ENCODE measurements at regions not wholly inside any gene's neighbourhood (a gene's known extent, or its start where the extent isn't known, plus 50 kb on each side); places are given as distances from the start of the nearest gene placed in this dataset.

DNA sequence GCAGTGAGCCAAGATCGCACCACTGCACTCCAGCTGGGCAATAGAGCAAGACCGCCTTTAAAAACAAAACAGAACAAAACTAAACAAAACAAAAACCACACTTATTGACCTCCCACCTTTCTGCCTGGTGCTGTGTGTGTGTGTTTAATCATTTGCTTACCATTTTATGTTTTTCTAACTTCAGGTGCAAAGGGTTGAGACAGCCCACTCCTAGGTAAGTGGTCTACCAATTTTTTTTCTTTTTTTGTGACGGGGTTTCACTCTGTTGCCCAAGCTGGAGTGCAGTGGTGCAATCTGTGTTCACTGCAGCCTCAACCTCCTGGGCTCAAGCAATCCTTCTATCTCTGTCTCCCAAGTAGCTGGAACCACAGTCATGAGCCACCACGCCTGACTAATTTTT is 65.8 kb downstream of the SALL1 start:
- no peak for DNase-seq (ENCODE audit: low read depth)

DNA sequence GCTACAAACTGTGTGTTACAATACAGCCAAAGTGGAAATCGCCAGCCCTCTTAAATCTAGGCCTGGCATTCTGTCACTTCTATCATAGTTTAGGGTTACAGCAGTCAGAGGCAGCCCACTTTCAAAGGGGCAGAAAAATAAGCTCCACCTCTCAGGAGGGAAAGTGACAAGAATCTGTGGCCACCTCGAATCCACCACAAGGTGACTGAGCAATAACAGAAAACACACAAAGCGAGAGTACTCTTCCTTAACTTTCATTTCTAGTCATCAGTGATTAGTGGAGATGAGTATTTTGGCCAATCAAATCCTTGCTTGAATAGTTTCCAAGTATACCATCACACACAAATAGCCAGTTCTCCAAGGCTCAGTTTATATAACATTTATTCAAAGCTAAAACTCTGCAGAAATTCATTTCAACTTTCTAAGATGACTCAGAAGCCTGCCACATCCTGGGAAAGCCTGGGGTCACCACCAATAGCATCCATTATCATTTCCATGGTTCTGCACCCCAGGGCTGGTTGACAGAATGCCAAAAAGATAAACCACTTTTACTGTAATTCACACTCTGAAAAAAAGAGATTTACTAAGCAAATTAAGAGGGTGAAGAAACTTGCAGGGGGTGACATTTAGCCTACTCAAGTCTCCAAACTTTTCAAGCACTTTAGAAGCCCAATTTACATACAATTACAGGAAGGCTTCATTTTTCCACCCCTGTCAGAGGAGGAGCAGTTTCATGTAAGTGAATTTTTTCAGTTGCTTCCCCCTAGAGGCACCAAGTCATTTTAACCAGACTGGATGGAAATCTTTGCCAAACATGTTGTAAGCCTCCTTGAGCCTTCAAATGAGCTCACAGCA is 66.8 kb downstream of the SALL1 start:
- DNase-seq (ENCODE audit: low read depth) = no peak

DNA sequence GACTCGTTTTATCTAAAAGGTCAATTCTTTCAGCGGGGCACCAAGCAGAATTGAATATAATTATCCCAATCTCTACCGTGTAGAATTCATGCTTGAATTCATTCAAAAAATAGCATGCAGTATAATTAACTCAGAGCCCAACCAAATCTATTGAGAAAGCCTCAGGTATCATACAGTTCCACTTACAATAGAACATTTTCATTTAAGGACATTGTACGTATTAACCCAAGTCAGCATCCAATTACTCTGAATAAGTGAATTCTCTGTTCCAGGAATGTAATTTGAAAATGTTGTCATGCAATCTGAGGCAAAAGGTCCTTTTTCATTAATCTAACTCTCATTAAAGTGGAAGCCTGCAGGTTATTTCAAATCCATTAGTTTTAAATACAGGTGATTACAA is 78.5 kb downstream of the SALL1 start:
- DNase-seq (ENCODE audit: low read depth) = no peak

DNA sequence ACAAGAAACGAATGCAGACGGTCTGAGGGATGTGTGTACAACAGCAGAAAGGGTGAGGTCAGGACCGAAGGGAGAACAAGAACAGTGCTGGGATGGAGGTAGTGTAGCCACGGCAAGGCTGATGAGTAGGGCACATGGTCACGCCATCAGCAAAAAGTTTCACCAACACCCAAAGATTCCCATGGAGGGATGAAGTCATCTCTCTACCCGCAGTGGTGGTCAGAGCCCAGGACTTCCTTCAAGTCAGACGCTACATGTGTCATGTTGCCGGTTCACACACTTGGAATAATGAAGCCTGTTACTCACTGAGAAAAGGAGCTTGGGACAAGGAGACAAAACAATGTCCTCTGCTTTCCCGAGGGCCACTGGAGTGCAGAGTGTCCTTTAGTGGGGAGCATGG is 79.7 kb downstream of the SALL1 start:
- DNase-seq (ENCODE audit: low read depth) = no peak

DNA sequence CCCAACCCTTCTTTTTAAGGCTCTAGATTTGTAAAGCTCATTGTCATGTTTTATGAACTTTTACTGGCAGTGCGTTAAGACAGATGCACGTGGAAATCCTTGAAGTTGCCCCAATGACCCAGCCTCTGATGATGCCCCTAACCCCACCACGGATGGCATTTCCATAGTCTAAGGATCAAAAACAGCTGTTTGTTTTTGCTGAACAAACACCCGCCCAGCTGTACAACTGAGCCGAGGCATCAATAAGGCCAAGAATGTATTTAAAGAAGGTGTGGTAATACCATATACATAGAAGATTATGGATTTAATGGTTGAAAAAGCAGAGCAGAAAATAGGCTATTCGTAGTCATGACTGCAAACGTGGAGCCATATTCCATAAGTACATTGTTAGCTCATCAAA is 83.7 kb downstream of the SALL1 start:
- no peak for DNase-seq (ENCODE audit: low read depth)

DNA sequence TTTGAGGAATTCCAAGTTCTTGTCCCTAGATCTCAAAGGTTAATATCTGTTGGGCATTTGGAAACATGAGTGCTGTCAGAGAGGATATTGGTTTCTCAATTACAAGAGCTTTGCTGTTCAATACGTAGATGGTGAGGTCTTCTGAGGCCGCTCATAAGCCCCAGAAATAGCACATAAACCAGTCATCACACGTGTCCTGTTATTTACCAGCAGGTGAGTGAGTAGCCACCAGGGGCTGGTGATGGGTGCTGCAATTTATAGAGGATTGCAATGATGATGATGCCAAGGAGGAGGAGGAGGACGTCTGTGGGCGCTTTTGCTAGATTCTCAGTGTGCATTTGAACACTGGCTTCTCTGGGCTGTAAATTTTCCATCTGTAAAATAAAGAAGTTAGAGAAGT is 89.0 kb downstream of the SALL1 start:
- DNase-seq (ENCODE audit: low read depth) = no peak

DNA sequence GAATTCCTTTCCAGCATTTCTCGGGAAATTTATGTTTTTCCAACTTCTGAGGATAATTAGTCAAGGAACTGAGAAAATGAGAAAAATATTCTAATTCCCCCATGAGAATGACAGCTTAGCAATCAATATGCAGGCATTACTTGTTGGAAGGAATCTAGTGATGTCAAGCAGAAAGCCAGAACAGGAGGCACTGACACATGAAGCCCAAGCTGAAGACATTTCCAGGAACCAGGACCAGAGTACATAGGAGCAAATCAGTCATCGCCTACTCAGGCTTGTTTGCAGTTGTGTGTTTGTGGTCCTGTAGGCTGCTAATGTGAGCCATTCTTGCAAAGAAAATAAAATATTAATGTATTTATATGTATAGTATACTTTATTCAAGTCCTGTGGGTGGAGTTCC is 89.7 kb downstream of the SALL1 start:
- no peak for DNase-seq (ENCODE audit: low read depth)

DNA sequence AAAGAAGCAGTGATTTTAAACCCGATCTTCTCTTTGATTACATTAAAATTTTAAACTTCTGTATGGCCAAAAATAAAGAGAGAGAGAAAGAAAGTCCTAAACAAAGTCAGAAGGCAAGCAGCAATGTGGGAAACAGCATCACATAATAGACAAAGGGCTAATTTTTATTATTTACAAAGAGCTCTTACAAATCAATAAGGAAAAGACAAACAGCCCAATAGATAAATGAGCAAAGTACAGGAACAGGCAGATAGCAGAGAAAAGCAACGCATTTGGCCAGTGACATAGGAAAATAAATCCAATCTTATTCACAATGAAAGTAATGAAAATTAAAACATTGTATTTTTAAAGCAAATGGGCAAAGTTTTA is 93.1 kb downstream of the SALL1 start:
- no peak for DNase-seq (ENCODE audit: low read depth)

DNA sequence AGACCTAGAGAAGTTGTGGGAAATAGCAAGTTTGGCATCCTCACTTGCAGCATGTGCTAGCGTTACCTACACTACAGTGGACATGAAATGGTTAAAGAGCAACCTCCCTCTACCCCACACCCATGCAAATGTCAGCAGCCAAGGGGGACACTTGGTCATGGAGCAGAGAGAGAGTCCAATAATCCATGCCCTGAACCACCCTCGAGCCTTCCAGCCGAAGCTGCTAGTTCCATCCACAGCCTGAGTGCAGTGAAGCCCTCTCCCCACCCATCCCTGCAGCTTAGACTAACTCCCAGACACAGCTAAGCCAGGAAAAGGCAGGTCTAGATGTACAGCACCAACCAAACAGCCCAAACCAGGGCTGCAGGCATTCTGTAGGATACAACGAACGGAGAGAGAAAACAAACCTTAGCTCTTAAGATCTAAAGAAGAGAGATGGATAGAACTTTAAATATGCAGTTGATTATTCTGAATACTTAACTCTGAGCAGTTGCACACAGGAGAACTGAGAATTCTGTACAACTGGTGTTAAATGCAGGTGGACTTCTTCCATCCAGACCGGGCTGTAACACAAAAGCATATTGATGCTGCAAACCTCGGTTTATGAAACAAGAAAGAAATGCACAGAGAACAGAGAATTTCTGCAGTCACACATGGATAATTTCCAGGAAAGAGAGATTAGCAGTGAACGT is 93.8 kb downstream of the SALL1 start:
- no peak for DNase-seq (ENCODE audit: low read depth)

DNA sequence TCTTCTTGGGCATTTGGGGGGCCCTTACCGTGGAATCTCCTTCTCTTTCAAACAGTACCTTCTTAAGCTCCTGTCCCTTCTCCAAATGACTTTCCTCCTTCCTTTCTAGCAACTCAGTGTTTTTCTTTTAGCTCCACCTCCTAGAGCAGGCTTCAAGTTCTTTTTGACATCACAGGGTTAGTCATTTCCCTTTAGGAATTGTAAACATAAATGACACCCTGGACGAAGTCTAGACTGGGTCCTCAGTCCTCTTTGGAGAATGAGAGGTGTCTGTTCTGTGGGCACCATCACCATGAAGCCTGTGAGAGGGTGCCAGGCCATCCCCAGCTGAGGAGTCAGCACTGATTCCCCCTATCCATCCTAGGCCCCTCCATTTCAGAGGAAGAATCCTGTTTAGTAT is 94.7 kb downstream of the SALL1 start:
- DNase-seq (ENCODE audit: low read depth) = no peak

DNA sequence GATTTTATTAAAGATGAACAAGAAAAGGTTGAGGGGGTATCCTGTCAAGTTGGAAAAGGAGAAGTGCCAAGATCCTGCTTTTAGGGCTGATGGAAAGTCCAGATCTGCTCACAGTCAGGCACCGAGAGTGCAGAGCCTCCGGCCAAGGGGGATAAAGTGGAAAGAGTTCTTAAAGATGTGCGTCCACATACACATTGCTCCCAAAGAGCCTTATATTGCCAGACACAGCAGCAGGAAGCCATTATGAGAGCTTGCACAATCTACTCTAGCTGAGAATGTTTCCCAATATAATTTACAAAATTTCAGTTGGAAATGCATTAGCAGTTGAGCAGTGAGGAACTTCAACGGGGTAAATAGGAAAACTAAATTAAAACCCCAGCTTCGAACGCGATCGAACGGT is 95.6 kb downstream of the SALL1 start:
- no peak for DNase-seq (ENCODE audit: low read depth)

DNA sequence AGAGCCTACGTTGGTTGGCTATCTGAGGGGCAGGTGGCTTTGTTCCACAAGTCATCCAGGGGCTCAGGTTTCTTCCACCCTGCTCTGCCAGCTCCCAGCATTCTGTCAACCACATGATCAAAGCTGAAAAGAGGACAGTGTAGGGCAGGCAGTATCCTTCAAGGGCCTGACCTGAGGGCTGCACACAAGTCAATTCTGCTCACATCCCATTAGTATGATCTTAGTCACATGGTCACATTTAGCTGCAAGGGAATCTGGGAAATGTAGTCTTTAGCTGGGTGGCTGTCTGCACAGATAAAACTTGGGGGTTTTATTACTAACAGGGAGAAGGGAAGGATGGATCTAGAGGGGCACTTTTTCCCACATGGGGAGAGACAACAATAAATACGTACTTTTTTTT is 97.3 kb downstream of the SALL1 start:
- DNase-seq (ENCODE audit: low read depth) = no peak

DNA sequence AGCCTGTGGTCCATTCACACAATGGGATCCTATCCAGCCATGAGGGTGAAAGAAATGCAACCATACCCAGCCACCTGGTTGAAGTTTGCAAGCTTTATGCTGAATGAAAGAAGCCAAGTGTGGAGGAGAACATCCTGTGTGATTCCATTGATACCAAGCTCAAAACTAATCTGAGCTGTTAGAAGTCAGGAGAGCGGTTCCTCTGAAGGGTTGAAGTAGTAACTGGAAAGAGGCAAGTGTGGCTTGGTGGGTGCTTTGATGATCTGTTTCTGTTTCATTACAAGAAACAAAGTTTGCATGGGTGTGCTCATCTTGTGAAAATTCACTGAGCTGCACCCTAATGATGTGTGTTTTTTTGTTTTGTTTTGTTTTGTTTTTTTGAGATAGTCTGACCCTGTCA is 99.4 kb downstream of the SALL1 start:
- no peak for DNase-seq (ENCODE audit: low read depth)

DNA sequence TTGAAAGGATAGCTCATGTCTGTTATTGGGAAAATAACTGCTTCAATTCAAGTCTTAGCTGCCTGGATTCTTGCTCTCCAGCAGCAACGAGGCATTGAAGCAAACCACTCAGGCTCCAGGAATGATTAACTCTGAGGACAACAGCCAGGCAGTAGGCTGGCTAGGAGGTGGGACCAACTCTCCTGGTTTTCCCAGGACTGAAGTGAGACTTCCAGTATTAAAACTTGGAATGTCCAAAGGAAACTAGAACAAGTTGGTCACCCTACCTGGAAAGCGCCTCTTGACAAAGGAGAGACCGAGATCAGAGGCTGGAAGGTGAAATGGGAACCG is 100.7 kb downstream of the SALL1 start:
- no peak for DNase-seq (ENCODE audit: low read depth)

DNA sequence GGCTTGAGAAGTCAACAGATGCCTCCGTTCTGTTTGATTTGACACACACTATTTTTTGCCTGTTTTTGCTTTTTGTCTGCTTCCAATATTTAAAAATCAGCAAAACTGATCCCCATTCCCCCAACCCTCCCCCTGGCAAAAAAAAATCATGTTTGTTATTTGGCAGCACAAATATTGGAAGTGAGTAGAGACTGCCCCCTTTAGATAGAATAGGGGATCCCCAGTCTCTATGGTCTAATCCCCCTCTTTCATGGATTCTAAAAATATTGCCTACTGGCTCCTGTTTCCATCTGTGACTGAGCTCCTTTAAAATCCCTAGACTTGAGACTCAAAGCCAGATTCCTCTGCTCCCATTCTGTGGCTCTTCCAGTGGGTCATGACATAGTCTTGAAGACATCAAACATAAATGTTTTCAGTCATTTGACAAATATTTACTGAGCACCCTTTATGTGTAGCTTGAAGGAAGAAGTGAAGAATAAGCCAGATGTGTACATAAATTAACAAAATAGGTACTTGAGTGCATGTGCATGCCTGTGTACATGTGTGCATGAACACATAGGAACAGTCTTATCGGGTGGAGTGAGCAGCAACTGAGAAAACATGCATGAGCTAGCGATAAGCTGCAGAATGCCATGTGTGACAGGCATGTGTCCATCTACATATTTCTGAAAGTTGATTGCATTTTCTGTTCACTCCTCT is 101.2 kb downstream of the SALL1 start:
- no peak for DNase-seq (ENCODE audit: low read depth)

DNA sequence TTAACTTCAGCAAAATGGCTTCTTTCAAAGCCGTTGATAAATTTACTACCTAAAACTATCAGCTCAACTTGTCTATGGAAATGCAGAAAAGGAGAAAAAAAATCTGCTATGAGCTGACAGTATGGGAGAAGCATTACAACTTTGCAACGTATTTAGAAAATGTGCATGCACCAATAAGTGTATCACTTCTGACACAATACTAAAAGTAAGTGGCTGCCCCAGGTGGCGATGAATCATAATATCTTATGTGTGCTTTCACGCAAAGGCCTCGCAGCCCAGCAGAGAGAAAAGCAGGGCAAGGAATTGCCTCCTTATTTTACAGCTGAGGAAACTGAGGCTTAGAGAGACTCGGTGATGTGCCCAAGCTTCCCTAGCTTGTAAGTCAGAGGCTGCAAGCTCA is 101.8 kb downstream of the SALL1 start:
- no peak for DNase-seq (ENCODE audit: low read depth)

DNA sequence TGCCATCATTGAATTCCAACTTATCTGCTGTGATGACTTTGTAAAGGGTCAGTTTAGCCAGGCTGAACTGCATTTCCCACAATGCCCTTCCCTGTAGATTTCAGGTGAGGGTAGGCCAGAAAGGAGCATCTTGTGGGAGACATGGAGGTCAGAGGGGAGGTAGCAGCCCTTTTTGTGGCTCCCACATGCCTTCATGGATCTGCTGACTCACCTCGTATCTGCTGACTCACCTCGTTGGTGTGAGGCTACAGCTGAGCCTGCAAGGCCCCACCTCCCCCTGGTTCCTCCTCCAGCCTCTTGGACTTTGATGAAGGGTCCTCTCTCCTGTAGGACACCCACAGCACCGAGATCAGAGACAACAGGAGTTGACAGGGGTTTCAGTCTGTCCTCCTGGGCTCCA is 102.5 kb downstream of the SALL1 start:
- DNase-seq (ENCODE audit: low read depth) = no peak

DNA sequence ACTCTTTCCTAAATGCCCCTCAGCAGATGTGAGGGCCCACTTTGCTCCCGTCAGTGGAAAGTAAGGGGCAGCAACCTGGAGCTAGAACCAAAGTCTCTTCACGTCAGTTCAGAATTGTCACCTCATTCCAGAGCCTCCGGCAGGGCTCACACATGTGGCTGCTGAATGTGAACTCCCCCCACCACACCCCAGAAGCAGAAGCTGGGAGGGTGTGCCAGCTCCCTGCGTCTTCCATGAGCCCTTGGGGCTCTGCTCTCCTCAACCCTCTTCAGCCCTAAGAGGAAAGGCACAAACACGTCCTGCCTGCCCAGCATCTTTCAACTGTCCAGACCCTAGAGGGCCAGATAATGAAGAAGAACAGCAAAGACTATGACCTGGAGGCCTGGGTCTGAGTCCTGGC is 105.3 kb downstream of the SALL1 start:
- no peak for DNase-seq (ENCODE audit: low read depth)

DNA sequence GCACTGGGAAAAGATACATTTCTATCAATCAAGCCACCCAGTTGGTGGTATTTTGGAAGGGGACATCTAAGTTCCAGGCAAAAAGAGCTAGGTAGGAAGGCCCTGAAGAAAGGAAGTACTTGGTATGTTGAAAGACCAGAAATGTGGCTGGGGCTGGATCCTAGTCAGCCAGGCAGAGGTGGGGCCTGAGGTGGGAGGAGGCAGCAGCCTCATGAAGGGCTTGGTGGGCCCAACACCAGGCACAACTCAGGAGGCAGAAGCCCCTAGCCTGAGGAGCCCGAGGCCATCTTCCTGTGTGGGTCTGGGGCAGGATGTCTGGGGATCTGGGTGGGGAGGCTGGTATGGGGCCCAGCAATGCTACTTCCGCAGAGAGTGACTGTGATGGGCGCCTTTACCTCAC is 105.9 kb downstream of the SALL1 start:
- DNase-seq (ENCODE audit: low read depth) = no peak

DNA sequence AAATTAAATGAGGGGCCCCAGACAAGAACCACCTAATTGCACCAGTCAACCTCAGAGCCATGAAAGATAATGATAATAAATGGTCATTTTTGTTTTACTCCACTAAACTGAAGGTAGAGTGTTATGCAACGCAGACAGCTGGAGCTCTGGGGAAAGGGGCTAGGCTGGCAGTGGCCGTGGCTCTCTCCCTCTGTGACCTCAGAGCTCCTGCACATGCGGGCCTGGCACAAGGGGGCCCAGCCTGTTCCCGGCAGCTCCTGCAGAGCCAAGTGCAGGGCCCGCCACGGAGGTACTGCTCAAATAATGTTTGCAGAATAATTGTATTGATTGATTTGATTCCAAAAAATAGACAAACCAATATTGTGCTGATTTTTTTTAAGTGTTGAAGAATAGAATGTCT is 109.5 kb downstream of the SALL1 start:
- DNase-seq (ENCODE audit: low read depth) = no peak

DNA sequence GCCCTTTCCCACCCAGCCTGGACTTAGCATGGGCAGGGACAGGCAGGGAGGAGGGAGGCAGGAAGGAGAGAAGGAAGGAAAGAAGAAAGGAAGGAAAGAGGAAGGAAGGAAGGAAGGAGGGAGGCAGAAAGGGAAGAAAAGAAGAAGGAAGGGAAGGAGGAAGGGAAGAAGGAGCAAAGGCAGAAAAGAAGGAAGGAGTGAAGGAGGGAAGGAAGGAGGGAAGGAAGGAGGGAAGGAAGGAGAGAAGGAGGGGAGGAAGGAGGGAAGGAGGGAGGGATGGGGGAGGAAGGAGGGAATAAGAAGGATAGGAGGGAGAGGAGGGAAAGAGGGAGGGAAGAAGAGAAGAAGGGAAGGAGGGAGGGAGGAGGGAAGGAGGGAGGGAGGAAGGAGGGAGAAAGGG is 110.4 kb downstream of the SALL1 start:
- no peak for DNase-seq (ENCODE audit: low read depth)

DNA sequence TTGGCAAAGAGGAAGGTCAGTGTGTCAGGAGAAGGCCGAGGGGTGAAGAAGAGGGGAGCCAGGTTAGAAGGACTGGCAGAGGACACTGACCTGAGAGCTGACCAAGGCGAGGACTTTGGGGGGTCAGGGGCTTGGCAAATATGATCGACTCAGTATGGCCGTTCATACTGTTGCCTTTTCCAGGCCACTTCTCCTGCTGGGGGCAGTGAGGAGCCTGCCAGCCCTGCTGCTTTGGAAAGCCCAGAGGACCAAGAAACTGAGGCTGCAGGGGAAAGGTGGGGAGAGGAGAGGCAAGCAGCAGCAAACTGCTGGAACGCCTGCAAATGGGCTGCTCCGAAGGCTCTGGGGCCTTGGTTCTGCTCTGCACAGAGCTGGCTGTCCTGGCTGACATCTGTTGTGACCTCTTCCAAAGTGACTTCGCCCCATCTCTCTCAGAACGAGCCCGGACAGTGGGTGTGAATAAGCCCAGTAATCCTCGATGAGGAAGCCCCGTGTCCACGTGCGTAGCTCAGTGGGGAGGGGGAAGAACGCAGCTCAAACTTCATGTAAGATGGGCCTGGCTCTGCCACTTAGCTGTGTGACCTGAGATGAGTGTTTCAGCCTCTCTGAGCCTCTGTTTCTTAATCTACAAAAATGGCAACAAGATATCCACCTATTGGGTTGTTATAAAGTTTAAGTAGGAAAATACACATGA is 111.3 kb downstream of the SALL1 start:
- DNase-seq (ENCODE audit: low read depth) = no peak

DNA sequence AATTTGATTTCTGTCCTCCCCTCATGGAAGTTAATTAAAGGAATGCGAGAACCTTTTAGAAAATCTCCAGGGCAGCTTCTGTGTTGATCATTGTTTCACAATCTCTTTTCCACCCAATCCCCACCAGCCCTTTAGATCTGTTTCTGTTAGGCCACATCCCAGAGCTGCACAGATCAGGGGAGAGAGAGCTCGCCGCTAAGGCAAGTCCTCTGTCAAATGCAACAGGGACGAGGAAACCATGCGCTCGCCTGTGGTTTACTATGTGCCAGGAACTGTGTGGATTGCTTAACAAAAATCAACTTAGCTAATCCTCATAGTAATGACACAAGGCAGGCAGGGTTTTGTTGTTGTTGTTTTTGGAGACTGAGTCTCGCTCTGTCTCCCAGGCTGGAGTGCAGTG is 115.4 kb downstream of the SALL1 start:
- DNase-seq (ENCODE audit: low read depth) = no peak
